ENCODE measurements at regions not wholly inside any gene's neighbourhood (a gene's known extent, or its start where the extent isn't known, plus 50 kb on each side); places are given as distances from the start of the nearest gene placed in this dataset.

DNA sequence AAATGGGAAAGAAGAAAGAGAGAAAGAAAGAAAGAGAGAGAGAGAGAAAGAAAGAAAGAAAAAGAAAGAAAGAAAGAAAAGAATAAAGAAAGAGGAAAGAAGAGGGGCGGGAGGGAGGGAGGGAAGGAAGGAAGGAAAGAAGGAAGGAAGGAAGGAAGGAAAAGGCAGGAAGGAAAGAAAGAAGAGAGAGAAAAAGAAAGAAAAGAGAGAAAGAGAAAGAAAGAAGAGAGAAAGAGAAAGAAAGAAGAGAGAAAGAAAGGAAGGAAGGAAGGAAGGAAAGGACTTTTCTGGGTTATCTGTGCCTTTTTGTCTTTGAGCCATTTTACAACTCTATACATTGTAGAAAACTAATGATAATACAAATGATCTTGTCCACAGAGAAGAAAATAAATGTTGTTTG is 136.6 kb upstream of the SMAD3 start:
- H3K4me3 Mint-ChIP-seq (ENCODE audit: low read depth), result no peak overlapping the region
- no peaks in the 10 kb centered on the region for H3K27me3 Mint-ChIP-seq
- no peaks in the 10 kb centered on the region for H3K9me3 Mint-ChIP-seq (ENCODE audit: low read depth)
- no peak overlapping the region for H3K27ac Mint-ChIP-seq
- no peak for DNase-seq (ENCODE audit: low spot score, unreplicated experiment)
- peaks cover 28% of the 10 kb centered on the region for H3K4me1 Mint-ChIP-seq (ENCODE audit: low read depth)
- TF ChIP-seq, protein P1, sequence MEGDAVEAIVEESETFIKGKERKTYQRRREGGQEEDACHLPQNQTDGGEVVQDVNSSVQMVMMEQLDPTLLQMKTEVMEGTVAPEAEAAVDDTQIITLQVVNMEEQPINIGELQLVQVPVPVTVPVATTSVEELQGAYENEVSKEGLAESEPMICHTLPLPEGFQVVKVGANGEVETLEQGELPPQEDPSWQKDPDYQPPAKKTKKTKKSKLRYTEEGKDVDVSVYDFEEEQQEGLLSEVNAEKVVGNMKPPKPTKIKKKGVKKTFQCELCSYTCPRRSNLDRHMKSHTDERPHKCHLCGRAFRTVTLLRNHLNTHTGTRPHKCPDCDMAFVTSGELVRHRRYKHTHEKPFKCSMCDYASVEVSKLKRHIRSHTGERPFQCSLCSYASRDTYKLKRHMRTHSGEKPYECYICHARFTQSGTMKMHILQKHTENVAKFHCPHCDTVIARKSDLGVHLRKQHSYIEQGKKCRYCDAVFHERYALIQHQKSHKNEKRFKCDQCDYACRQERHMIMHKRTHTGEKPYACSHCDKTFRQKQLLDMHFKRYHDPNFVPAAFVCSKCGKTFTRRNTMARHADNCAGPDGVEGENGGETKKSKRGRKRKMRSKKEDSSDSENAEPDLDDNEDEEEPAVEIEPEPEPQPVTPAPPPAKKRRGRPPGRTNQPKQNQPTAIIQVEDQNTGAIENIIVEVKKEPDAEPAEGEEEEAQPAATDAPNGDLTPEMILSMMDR (IDR thresholded peaks at IDR 0.05; ENCODE audit: unreplicated experiment), result no peak
- H3K36me3 Mint-ChIP-seq (ENCODE audit: insufficient read depth), result no peaks in the 10 kb centered on the region

DNA sequence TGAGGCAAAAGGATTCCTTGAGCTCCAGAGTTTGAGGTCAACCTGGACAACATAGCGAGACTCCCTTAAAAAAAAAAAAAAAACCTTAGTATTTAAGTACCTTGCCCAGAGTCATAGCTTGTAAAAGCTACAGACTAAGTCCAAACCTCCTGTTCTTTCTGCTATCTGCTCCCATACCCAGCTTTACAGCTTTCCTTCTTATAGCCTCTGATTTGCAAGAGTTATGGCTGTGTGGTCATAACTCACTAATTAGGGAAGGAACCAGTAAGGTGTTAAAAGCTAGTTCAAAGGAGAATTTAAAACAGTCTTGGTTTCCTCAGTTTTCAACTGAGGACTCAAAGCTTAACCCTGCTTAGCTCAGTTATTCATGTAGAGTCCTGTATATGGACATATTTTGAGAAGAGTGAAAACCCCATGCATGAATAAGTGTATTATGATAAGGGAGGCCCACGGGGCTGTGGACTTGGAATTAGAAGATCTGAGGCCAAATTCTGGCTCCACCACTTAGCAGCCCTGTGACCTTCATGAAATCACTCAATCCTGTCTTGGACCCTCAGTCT is 135.5 kb upstream of the SMAD3 start:
- no peak overlapping the region for H3K4me3 Mint-ChIP-seq (ENCODE audit: low read depth)
- H3K36me3 Mint-ChIP-seq (ENCODE audit: insufficient read depth), result peaks cover 2% of the 10 kb centered on the region
- peaks cover 4% of the 10 kb centered on the region for H3K9me3 Mint-ChIP-seq (ENCODE audit: low read depth)
- peaks cover 28% of the 10 kb centered on the region for H3K4me1 Mint-ChIP-seq (ENCODE audit: low read depth)
- H3K27me3 Mint-ChIP-seq, result no peaks in the 10 kb centered on the region
- DNase-seq (ENCODE audit: low spot score, unreplicated experiment), result no peak
- H3K27ac Mint-ChIP-seq, result peak overlapping the region; percentile 19
- TF ChIP-seq, protein P1 (IDR thresholded peaks at IDR 0.05; ENCODE audit: unreplicated experiment), result no peak

DNA sequence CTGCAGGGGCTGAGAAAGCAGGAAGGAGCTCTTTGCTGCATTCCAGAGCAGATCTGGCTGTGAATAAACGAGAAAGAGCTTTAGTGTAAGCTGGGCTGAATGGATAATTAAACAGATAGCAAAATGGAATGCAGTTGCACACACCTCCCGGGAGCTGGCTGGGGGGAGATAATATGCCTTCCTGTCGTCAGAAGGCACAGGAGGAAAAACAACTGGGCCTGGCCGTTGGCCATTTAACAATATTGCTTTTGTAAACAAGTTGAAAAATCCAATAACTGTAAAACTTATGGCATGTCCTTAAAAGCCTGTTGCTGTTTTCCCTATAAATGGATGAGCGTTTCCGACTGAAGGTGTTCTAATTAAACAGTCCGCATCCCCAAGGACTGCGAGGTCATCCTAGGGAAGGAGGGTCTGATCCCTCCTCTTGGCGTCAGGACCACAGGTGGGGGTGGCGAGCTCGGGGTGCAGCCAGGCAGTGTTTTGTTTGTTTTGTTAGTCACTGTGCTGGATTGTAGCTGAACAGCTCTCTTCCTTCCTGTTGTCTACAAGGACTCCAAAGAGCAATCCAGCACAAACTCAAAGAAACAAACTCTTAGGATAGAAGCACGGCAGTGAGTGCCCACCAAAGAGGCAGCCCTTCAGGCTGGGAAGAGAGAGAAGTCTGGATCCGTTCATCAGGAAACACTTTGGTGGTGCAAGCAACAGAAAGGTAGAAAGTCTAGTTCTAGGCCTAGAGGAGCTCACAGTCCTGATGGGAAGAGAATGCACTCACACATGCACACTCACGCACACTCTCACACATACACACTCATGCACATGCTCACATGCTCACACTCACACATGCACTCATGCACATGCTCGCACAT is 133.4 kb upstream of the SMAD3 start:
- no peak for DNase-seq (ENCODE audit: low spot score, unreplicated experiment)
- peak overlapping the region; percentile 97 for H3K27ac Mint-ChIP-seq
- H3K36me3 Mint-ChIP-seq (ENCODE audit: insufficient read depth), result peaks cover 2% of the 10 kb centered on the region
- TF ChIP-seq, protein P1 (IDR thresholded peaks at IDR 0.05; ENCODE audit: unreplicated experiment), result no peak
- no peaks in the 10 kb centered on the region for H3K27me3 Mint-ChIP-seq
- peaks cover 28% of the 10 kb centered on the region for H3K4me1 Mint-ChIP-seq (ENCODE audit: low read depth)
- peak overlapping the region; percentile 17 for H3K4me3 Mint-ChIP-seq (ENCODE audit: low read depth)
- peaks cover 4% of the 10 kb centered on the region for H3K9me3 Mint-ChIP-seq (ENCODE audit: low read depth)

DNA sequence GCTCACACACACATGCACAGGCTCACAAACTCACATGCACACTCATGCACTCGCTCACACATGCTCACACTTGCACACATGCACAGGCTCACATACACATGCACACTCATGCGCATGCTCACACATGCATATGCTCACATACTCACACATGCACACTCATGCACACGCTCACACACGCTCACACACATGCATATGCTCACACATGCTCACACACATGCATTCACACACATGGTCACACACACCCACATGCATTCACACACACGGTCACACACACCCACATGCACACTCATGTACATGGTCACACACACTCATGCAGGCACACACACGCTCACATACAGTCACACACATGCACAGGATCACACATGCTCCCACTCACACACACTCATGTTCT is 132.8 kb upstream of the SMAD3 start:
- Mint-ChIP-seq H3K9me3 (ENCODE audit: low read depth) (peaks cover 4% of the 10 kb centered on the region), H3K36me3 (ENCODE audit: insufficient read depth) (peaks cover 2% of the 10 kb centered on the region), H3K4me1 (ENCODE audit: low read depth) (peaks cover 28% of the 10 kb centered on the region), H3K27me3 (no peaks in the 10 kb centered on the region), H3K27ac (peak overlapping the region; percentile 97), H3K4me3 (ENCODE audit: low read depth) (no peak overlapping the region)
- TF ChIP-seq, protein P1 (IDR thresholded peaks at IDR 0.05; ENCODE audit: unreplicated experiment), result no peak
- DNase-seq (ENCODE audit: low spot score, unreplicated experiment), result no peak

DNA sequence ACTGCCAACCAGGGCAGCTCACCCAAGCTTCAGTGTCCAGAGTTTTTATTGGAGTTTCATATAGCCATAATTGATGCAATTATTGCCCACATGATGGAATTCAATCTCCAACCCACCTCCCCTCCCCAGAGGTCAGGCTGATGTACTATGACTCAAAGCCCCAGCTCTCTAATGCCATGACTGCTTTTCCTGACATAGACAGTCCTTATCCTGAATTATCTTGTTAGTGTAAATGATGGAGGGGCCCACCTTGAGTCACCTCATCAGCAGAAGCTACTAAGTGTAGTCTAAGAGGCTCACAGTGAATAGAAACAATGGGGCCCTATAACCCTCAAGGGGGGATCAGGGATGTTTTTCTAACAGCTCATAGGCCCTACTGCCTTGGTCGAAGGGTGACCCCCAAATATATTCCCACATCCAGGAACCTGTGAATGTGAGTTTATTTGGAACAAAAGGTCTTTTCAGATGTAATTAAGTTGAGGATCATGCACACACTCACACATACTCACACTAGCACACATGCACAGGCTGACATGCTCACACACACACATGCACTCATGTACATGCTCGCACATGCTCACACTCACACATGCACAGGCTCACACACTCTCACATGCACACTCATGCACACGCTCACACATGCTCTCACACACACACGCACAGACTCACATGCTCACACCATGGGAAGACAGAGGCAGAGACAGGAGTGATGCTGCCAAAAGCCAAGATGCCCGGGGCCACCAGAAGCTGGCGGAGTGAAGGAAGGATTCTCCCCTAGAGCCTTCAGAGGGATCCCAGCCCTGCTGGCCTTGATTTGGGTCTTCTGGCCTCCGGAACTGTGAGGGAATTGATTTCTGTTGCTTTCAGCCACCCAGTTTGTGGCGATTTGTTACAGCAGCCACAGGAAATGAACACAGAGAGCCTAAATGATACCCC is 131.2 kb upstream of the SMAD3 start:
- TF ChIP-seq, protein P1 (IDR thresholded peaks at IDR 0.05; ENCODE audit: unreplicated experiment), result no peak
- Mint-ChIP-seq H3K36me3 (ENCODE audit: insufficient read depth) (peaks cover 2% of the 10 kb centered on the region), H3K27me3 (no peaks in the 10 kb centered on the region), H3K27ac (peak overlapping the region; percentile 46), H3K4me3 (ENCODE audit: low read depth) (no peak overlapping the region), H3K9me3 (ENCODE audit: low read depth) (peaks cover 6% of the 10 kb centered on the region), H3K4me1 (ENCODE audit: low read depth) (peaks cover 25% of the 10 kb centered on the region)
- DNase-seq (ENCODE audit: low spot score, unreplicated experiment), result no peak

Data from progenitor cell of endocrine pancreas (in vitro differentiated cells).